ENCODE measurements at regions not wholly inside any gene's neighbourhood (a gene's known extent, or its start where the extent isn't known, plus 50 kb on each side); places are given as distances from the start of the nearest gene placed in this dataset.

GRCh38 chr13:105625691-105626090, 909.8 kb downstream of the EFNB2 start:
- TF ChIP-seq EZH2 (IDR thresholded peaks at IDR 0.05; ENCODE audit: borderline replicate concordance, low read length) (no peak), CTCF (conservative IDR thresholded peaks at IDR 0.05 in 1 of 2, IDR thresholded peaks at IDR 0.05 in 1 of 2; ENCODE audit: extremely low read depth in 1 of 2, insufficient read depth in 1 of 2, low read depth in 1 of 2, low read length in 2 of 2) (no peak)

All from mammary epithelial cell (primary cell).